GM23248 (cell line): ENCODE measurements at regions not wholly inside any gene's neighbourhood (a gene's known extent, or its start where the extent isn't known, plus 50 kb on each side); places are given as distances from the start of the nearest gene placed in this dataset.

Source experiments
- EZH2 ChIP-seq: fragments of 200-600 bp; sonication (generic); IDR thresholded peaks from 2 replicates; pipeline ENCODE4 v1.6.1; 2018; ENCODE audit warnings: antibody characterized with exemption, mild to moderate bottlenecking; ENCODE audit not compliant: insufficient read depth, poor library complexity, severe bottlenecking
- EZH2phosphoT487 ChIP-seq: fragments of 200-600 bp; sonication (generic); IDR thresholded peaks from 2 replicates; pipeline ENCODE4 v1.6.1; 2018; ENCODE audit warnings: antibody characterized with exemption, moderate library complexity, mild to moderate bottlenecking, low read depth; ENCODE audit not compliant: insufficient read depth

DNA sequence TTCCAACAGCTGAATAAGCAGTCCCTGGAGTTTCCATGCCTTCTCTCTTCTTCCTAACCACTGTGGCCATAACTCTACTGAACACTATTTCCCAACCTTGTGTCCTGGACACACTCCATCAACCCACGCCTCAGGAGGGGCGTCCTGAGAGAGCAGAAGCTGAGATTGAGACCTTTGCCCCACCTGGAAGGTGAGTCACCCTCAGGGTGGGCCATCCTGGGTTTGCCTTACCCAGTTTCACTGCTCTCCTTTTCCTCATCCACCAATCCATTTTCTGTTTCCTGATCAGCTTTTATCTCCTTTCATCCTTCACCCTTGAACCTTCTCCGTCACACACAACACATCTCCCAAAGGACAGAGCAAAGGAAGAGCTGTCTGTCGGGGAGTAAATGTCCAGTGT lies 91.4 kb downstream of the TMEM130 start:
- no peak for TF ChIP-seq EZH2
- TF ChIP-seq EZH2phosphoT487 = no peak
